GM12872 (cell line): ENCODE measurements at regions not wholly inside any gene's neighbourhood (a gene's known extent, or its start where the extent isn't known, plus 50 kb on each side); places are given as distances from the start of the nearest gene placed in this dataset.

Experiments used
- TF ChIP-seq, protein P1 (sequence below): IDR thresholded peaks from 3 replicates; pipeline ENCODE4 v1.5.1; 2011; ENCODE audit warnings: low read depth, mild to moderate bottlenecking, low read length, moderate library complexity; ENCODE audit not compliant: insufficient read depth

DNA sequence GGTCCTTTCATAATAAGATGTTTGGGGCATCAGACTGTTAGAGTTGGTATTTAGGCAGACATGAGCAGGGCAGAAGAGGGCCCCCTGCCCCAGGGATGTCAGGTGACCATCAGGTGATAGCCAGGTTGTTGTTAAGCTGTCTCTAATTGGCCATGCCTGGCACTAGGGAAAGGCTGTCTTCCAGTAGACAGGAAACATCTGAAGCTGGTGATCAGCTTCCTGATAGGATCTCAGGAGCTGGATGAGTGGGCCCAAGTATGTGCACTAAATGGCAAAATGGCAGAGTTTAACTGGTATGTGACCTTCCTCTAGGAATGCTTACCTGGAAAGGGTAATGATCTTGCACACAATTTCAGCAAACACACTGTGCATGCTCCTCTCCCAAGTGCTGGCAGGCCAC is 190.7 kb downstream of the CDH26 start:
- TF ChIP-seq, protein P1, sequence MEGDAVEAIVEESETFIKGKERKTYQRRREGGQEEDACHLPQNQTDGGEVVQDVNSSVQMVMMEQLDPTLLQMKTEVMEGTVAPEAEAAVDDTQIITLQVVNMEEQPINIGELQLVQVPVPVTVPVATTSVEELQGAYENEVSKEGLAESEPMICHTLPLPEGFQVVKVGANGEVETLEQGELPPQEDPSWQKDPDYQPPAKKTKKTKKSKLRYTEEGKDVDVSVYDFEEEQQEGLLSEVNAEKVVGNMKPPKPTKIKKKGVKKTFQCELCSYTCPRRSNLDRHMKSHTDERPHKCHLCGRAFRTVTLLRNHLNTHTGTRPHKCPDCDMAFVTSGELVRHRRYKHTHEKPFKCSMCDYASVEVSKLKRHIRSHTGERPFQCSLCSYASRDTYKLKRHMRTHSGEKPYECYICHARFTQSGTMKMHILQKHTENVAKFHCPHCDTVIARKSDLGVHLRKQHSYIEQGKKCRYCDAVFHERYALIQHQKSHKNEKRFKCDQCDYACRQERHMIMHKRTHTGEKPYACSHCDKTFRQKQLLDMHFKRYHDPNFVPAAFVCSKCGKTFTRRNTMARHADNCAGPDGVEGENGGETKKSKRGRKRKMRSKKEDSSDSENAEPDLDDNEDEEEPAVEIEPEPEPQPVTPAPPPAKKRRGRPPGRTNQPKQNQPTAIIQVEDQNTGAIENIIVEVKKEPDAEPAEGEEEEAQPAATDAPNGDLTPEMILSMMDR, result no peak

DNA sequence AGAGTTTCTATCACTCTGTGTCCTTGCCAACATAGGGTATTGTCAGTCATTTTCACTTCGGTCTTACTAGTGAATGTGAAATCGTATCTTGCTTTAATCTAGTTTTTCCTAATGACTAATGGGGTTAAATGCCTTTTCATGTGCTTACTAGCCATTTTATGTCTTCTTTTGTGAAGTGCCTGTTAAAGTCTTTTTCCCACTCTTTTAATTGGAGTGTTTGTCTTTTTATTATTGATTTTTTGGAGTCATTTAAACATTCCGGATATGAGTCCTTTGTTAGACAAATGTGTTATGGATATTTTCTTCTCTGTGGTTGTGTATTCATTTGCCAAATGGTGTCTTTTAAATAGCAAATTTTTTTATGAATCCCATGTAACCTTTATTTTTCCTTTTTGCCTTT is 194.6 kb downstream of the CDH26 start:
- TF ChIP-seq, protein P1, result no peak

DNA sequence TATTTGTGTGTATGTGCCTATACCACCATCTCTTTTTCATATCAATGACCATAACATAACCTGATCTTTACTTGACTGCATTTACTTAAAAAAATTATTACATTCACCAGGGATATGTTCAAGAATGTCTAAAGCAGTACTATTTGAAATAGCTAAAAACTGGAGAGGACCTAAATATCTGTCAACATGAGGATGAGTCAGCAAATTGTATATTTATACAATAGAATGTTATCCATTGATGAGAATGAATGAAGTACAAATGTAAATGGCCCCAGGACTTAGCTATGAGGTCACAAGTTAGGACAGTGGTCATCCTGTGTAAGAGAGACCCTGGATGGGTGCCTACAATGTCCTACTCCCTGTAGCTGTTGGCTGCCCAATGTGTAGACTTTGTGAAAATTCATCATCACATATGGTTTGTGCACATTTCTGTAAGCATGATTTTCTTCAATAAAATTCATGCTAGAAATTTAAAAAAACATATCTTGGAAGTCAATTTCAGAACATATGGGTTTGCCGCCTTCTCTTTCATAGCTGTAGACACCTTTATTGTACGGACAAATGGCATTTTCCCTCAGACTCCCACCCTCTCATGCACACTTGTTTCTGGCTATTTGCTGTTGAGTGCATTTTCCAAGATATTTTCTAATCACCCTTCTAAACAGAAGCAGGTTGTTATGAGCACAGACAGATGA is 202.4 kb downstream of the CDH26 start:
- TF ChIP-seq, protein P1, result no peak

GRCh38 chr20:60167812-60168211 is 209.6 kb downstream of the CDH26 start:
- TF ChIP-seq, protein P1, result no peak

DNA sequence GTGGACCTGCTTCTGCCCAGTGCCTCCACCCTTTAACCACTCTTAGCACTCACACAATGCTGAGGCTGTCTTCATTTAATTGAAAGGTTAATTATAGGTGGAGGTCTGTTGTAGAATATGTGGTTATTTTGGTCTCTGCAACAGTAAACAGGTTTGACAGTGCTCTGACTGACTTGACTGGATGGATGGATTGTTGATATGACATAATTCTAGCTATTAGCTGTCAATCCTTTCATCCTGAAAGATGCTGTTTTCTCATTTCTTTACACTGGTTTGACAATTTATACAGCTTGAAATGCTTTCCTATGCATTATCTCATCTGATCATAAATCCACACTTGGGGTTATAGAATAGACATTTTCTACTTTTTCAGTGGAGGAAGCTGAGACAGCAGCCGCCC is 210.7 kb downstream of the CDH26 start:
- TF ChIP-seq, protein P1, result no peak

DNA sequence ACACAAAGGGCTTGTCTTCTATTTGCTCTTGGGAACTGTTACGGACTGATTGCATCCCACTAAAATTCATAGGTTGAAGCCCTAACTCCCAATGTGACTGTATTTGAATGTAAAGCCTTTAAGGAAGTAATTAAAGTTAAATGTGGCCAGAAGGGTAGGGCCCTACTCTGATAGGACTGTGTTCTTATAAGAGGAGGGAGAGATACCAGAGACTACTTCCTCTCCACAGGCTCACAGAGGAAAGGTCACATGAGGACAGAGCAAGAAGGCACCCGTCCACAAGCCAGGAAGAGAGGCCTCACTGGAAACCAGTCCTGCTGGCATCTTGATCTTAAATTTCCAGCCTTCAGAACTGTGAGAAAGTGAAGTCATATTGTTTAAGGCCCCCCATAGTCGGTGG is 211.9 kb downstream of the CDH26 start:
- TF ChIP-seq, protein P1, result no peak

DNA sequence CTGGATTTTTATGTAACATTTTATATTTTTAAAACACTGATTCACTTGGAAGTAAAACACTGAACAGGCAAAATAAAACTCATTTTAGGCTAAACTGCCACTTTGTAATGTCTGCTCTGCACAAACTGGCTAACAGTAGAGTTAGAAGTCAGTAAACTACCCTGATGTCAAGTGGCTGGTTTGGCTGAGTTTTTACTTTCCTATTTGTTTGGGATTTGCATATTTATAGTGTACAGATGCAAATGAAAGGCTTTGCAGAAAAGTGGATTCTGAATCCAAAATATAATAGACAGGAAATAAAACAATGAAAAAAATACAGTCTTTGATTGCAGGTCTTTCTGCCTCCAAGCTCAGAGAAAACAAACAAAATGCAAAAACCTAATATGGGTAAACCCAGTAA is 213.1 kb downstream of the CDH26 start:
- TF ChIP-seq, protein P1, result no peak
